SK-N-SH (cell line): ENCODE measurements at regions not wholly inside any gene's neighbourhood (a gene's known extent, or its start where the extent isn't known, plus 50 kb on each side); places are given as distances from the start of the nearest gene placed in this dataset.

Experiments used
- CTCF ChIA-PET: fragments of 300-600, 350-600 bp; formaldehyde crosslinking; extraction: SDS; loops from one replicate; lab custom pipeline; 2021; lab: Yijun Ruan, JAX
- POLR2A ChIA-PET: fragments of 350-600 bp; sonication (Branson Sonifier 250); formaldehyde crosslinking; extraction: SDS; loops from one replicate; lab custom pipeline; 2020; ENCODE audit warnings: antibody characterized with exemption, inconsistent platforms; lab: Yijun Ruan, JAX
- DNase-seq: peaks from one replicate; pipeline ENCODE4 v3.0.0; 2012
- H2AFZ ChIP-seq: fragments of 200-600 bp; sonication (generic); 2 replicates; pipeline ENCODE4 v1.8.1; 2016; ENCODE audit warnings: antibody characterized with exemption, mild to moderate bottlenecking, low read depth
- H3F3A ChIP-seq: fragments of 200-600 bp; sonication (generic); replicated peaks from 2 replicates; pipeline ENCODE3; 2016; ENCODE audit warnings: antibody characterized with exemption, mild to moderate bottlenecking; ENCODE audit not compliant: insufficient read depth
- H3K27ac ChIP-seq, 2 experiments: fragments of 200-500 bp in 1 of 2; fragments of 200-600 bp in 1 of 2; sonication (Bioruptor generic) in 1 of 2; sonication (generic), shearing (Covaris generic) in 1 of 2; 2 replicates each; pipeline versions ENCODE4 v1.5.1 to v1.6.1; 2014 to 2016; ENCODE audit warnings: low read depth in 2 of 2, inconsistent platforms in 1 of 2, low read length in 1 of 2, mild to moderate bottlenecking in 1 of 2, mixed read lengths in 1 of 2
- H3K27me3 ChIP-seq: fragments of 200-600 bp; sonication (generic), shearing (Covaris generic); 2 replicates; pipeline ENCODE4 v1.6.1; 2016; ENCODE audit warnings: mixed run types; ENCODE audit not compliant: insufficient read depth
- H3K36me3 ChIP-seq, 2 experiments: fragments of 200-500 bp in 1 of 2; fragments of 200-600 bp in 1 of 2; sonication (Bioruptor generic) in 1 of 2; sonication (generic) in 1 of 2; replicated peaks in 1 of 2; 2 replicates each; pipeline versions ENCODE3 to v1.5.1; 2014 to 2016; ENCODE audit warnings: low read length in 1 of 2, mild to moderate bottlenecking in 1 of 2; ENCODE audit not compliant: insufficient read depth in 2 of 2, control insufficient read depth in 1 of 2
- H3K4me1 ChIP-seq, 2 experiments: fragments of 200-500 bp in 1 of 2; fragments of 200-600 bp in 1 of 2; sonication (Bioruptor generic) in 1 of 2; sonication (generic), shearing (Covaris generic) in 1 of 2; 2 replicates each; pipeline versions ENCODE4 v1.5.1 to v1.6.1; 2014 to 2016; ENCODE audit warnings: low read depth in 1 of 2, low read length in 1 of 2, mixed run types in 1 of 2; ENCODE audit not compliant: insufficient read depth in 2 of 2, control insufficient read depth in 1 of 2
- H3K4me2 ChIP-seq: fragments of 200-600 bp; sonication (generic), shearing (Covaris generic); 2 replicates; pipeline ENCODE4 v1.6.1; 2017; ENCODE audit warnings: mixed run types
- H3K4me3 ChIP-seq, 2 experiments: fragments of 200-500 bp in 1 of 2; fragments of 200-600 bp in 1 of 2; sonication (Bioruptor generic) in 1 of 2; sonication (generic), shearing (Covaris generic) in 1 of 2; 2 replicates each; pipeline versions ENCODE4 v1.5.1 to v1.8.1; 2014 to 2016; ENCODE audit warnings: low read depth in 2 of 2, inconsistent platforms in 1 of 2, low read length in 1 of 2, mild to moderate bottlenecking in 1 of 2, mixed read lengths in 1 of 2, moderate library complexity in 1 of 2
- H3K79me2 ChIP-seq: fragments of 200-600 bp; sonication (generic); 2 replicates; pipeline ENCODE4 v1.8.1; 2017; ENCODE audit warnings: mild to moderate bottlenecking; ENCODE audit not compliant: insufficient read depth
- H3K9ac ChIP-seq: fragments of 200-600 bp; sonication (generic); 2 replicates; pipeline ENCODE4 v1.6.1; 2017; ENCODE audit warnings: mixed run types
- H3K9me2 ChIP-seq: fragments of 200-600 bp; sonication (generic); 2 replicates; pipeline ENCODE4 v1.6.1; 2017; ENCODE audit warnings: mixed run types
- H3K9me3 ChIP-seq: fragments of 200-600 bp; sonication (generic); 2 replicates; pipeline ENCODE4 v1.6.1; 2017; ENCODE audit warnings: mixed run types, mild to moderate bottlenecking, moderate library complexity
- H4K20me1 ChIP-seq: fragments of 200-600 bp; sonication (generic); 2 replicates; pipeline ENCODE4 v1.6.1; 2017; ENCODE audit warnings: mild to moderate bottlenecking, mixed run types; ENCODE audit not compliant: insufficient read depth
- CHD2 ChIP-seq: fragments of 150-350 bp; IDR thresholded peaks from 2 replicates; pipeline ENCODE4 v1.6.1; 2018; ENCODE audit warnings: low read length; ENCODE audit not compliant: partially characterized antibody
- ELF1 ChIP-seq: IDR thresholded peaks from 2 replicates; pipeline ENCODE4 v1.4.0; 2012
- EP300 ChIP-seq, 2 experiments: IDR thresholded peaks; 2 replicates each; pipeline versions ENCODE4 v1.4.0 to v1.6.1; 2012; ENCODE audit warnings: borderline replicate concordance in 1 of 2, low read depth in 1 of 2, low read length in 1 of 2
- FOSL2 ChIP-seq: IDR thresholded peaks from 2 replicates; pipeline ENCODE4 v1.4.0; 2012; ENCODE audit warnings: low read depth, mild to moderate bottlenecking, moderate library complexity, borderline replicate concordance
- JUND ChIP-seq: IDR thresholded peaks from 2 replicates; pipeline ENCODE4 v1.4.0; 2012
- MXI1 ChIP-seq: IDR thresholded peaks from 2 replicates; pipeline ENCODE4 v1.6.1; 2012; ENCODE audit warnings: mild to moderate bottlenecking, low read depth, low read length, improper control_type of control experiment
- NFIC ChIP-seq: IDR thresholded peaks from 2 replicates; pipeline ENCODE4 v1.4.0; 2012; ENCODE audit warnings: borderline replicate concordance
- POLR2AphosphoS5 ChIP-seq: IDR thresholded peaks from 2 replicates; pipeline ENCODE4 v1.6.1; 2012; ENCODE audit warnings: low read depth, low read length
- RFX5 ChIP-seq: IDR thresholded peaks from 2 replicates; pipeline ENCODE4 v1.6.1; 2012; ENCODE audit warnings: mild to moderate bottlenecking, improper control_type of control experiment, low read length
- SIN3A ChIP-seq: IDR thresholded peaks from 2 replicates; pipeline ENCODE4 v1.6.1; 2012; ENCODE audit warnings: low read depth, mild to moderate bottlenecking, low read length, moderate library complexity, borderline replicate concordance
- SMC3 ChIP-seq: IDR thresholded peaks from 2 replicates; pipeline ENCODE4 v1.6.1; 2012; ENCODE audit warnings: low read depth, low read length, improper control_type of control experiment
- TCF12 ChIP-seq: IDR thresholded peaks from 2 replicates; pipeline ENCODE4 v1.4.0; 2012
- TEAD4 ChIP-seq: IDR thresholded peaks from 2 replicates; pipeline ENCODE4 v1.4.0; 2012; ENCODE audit warnings: mild to moderate bottlenecking, borderline replicate concordance; ENCODE audit not compliant: insufficient read depth
- YY1 ChIP-seq: IDR thresholded peaks from 2 replicates; pipeline ENCODE4 v1.4.0; 2012; ENCODE audit warnings: low read depth, mild to moderate bottlenecking
- WGBS: methylation state at CpG from one replicate; pipeline ENCODE4 v1.1.6; 2017; ENCODE audit warnings: low lambda C conversion rate; 5-methylcytosine and 5-hydroxymethylcytosine counted together
- TF ChIP-seq, protein P1 (sequence below): IDR thresholded peaks from 2 replicates; pipeline ENCODE4 v1.4.0; 2012; ENCODE audit warnings: low read depth, borderline replicate concordance
- TF ChIP-seq, protein P2 (sequence below): fragments of 150-350 bp; IDR thresholded peaks from 2 replicates; pipeline ENCODE4 v1.6.1; 2017; ENCODE audit warnings: antibody characterized with exemption, low read length, low read depth, borderline replicate concordance
- TF ChIP-seq, protein P3 (sequence below): IDR thresholded peaks from 2 replicates; pipeline ENCODE4 v1.4.0; 2012; ENCODE audit warnings: low read depth, borderline replicate concordance
- TF ChIP-seq, protein P4 (sequence below): IDR thresholded peaks from 2 replicates; pipeline ENCODE4 v1.4.0; 2012; ENCODE audit warnings: low read depth

DNA sequence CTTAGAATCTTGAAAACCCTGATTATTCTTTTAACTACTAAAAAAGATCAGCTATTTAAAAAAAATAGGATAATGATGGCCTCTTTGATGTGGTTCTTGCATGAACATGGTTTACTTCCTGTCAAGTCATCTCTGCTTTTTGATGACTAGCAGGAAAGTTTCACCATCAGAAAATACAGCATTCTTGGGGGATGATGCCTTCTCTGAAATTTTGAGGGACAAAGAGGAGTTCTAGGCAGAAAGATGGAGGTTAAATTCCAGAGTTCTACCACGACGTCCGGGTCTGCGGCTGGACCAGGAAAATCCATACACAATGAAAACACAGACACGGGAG is 130.4 kb downstream of the OLIG3 start:
- H3K36me3 ChIP-seq: no peaks in the 10 kb centered on the region
- H3K9me3 ChIP-seq: no peaks in the 10 kb centered on the region
- TF ChIP-seq SIN3A: no peak
- TF ChIP-seq JUND: no peak
- TF ChIP-seq YY1: no peak
- TF ChIP-seq, protein P1, sequence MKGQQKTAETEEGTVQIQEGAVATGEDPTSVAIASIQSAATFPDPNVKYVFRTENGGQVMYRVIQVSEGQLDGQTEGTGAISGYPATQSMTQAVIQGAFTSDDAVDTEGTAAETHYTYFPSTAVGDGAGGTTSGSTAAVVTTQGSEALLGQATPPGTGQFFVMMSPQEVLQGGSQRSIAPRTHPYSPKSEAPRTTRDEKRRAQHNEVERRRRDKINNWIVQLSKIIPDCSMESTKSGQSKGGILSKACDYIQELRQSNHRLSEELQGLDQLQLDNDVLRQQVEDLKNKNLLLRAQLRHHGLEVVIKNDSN: no peak
- TF ChIP-seq, protein P2, sequence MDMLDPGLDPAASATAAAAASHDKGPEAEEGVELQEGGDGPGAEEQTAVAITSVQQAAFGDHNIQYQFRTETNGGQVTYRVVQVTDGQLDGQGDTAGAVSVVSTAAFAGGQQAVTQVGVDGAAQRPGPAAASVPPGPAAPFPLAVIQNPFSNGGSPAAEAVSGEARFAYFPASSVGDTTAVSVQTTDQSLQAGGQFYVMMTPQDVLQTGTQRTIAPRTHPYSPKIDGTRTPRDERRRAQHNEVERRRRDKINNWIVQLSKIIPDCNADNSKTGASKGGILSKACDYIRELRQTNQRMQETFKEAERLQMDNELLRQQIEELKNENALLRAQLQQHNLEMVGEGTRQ: no peak
- H3K79me2 ChIP-seq: no peaks in the 10 kb centered on the region
- ChIA-PET POLR2A (no interaction called here), CTCF (interaction anchor here (1.0 kb wide), 2 partner anchors 9 to 17 kb away, joined by 3 read pairs; no protein-coding TSS in a partner anchor)
- H2AFZ ChIP-seq: no peak overlapping the region
- no peak overlapping the region for H3K27ac ChIP-seq
- H3K9me2 ChIP-seq: no peaks in the 10 kb centered on the region
- no peak for DNase-seq
- H3K4me2 ChIP-seq: no peak overlapping the region
- H4K20me1 ChIP-seq: no peaks in the 10 kb centered on the region
- no peak overlapping the region for H3K4me3 ChIP-seq
- no peak overlapping the region for H3K9ac ChIP-seq
- H3F3A ChIP-seq: no peaks in the 10 kb centered on the region
- no peaks in the 10 kb centered on the region for H3K4me1 ChIP-seq
- WGBS: 30% methylated on average over 5 of the region's 5 CpGs
- H3K27me3 ChIP-seq: no peaks in the 10 kb centered on the region; the same call in 1 of the 2 replicates

DNA sequence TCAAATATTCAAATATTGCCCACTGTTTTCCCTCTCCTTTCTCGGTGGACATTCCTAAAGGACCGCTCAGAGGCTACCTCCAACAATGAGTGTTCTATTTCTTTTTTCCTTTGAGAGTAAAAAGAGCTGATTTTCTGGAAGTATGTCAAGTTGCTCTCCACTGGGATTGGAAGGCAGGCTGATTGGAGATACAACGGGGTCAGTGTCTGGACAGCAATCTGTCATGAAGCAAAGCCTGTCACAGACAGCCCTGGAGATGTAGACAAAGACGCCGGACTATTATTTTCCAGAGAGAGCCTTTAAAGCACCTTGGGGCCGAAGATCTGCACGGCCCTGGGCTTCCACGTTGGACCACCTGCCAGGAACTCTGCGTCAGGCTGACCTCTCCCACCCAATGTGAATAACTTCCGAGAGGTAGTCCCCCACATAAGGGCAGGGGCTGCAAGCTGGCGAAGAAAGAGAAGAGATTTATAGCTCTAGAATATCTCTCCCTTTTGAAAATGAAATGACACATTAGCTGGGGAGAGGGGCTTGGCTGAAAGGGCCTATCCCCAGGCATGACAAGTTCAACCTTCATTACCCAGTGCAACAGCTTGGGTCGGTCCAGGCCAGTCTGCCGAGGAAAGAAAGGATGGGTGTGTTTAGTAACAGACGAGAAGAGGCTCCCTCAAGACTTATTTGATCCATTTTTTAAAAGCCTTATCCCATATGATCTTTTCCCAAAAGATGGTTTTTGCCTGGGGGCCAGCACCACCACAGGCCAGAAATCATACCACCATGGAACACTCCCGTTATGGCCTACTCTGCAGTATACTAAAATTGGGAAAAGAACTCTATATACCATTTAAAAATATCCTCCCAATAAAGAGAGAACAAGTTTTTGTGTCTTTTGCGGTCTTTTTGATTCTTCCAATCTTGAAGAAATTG is 131.1 kb downstream of the OLIG3 start:
- 23% methylated on average over 16 of the region's 16 CpGs for WGBS
- no peaks in the 10 kb centered on the region for H3K36me3 ChIP-seq
- H3K27me3 ChIP-seq: no peaks in the 10 kb centered on the region; the same call in 1 of the 2 replicates
- POLR2A ChIA-PET: no interaction called here
- H3K9me2 ChIP-seq: no peaks in the 10 kb centered on the region
- DNase-seq: no peak
- CTCF ChIA-PET: interaction anchor here (1.0 to 1.1 kb wide), 3 partner anchors 10 to 17 kb away, joined by 3 read pairs; no protein-coding TSS in a partner anchor
- H3K9me3 ChIP-seq: no peaks in the 10 kb centered on the region
- H4K20me1 ChIP-seq: no peaks in the 10 kb centered on the region
- no peaks in the 10 kb centered on the region for H3K4me1 ChIP-seq
- H2AFZ ChIP-seq: no peak overlapping the region
- TF ChIP-seq, protein P3, sequence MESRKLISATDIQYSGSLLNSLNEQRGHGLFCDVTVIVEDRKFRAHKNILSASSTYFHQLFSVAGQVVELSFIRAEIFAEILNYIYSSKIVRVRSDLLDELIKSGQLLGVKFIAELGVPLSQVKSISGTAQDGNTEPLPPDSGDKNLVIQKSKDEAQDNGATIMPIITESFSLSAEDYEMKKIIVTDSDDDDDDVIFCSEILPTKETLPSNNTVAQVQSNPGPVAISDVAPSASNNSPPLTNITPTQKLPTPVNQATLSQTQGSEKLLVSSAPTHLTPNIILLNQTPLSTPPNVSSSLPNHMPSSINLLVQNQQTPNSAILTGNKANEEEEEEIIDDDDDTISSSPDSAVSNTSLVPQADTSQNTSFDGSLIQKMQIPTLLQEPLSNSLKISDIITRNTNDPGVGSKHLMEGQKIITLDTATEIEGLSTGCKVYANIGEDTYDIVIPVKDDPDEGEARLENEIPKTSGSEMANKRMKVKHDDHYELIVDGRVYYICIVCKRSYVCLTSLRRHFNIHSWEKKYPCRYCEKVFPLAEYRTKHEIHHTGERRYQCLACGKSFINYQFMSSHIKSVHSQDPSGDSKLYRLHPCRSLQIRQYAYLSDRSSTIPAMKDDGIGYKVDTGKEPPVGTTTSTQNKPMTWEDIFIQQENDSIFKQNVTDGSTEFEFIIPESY: no peak
- TF ChIP-seq TEAD4 (no peak), MXI1 (no peak), NFIC (no peak), TCF12 (no peak), POLR2AphosphoS5 (no peak), CHD2 (no peak), RFX5 (no peak), FOSL2 (no peak), SMC3 (no peak), EP300 (IDR thresholded peaks at IDR 0.05; ENCODE audit: borderline replicate concordance in 1 of 2, low read depth in 1 of 2, low read length in 1 of 2) (no peak), ELF1 (no peak)
- TF ChIP-seq, protein P2: no peak
- TF ChIP-seq, protein P1: no peak
- TF ChIP-seq, protein P4, sequence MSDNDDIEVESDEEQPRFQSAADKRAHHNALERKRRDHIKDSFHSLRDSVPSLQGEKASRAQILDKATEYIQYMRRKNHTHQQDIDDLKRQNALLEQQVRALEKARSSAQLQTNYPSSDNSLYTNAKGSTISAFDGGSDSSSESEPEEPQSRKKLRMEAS: no peak
- H3K27ac ChIP-seq: no peak overlapping the region
- H3K79me2 ChIP-seq: no peaks in the 10 kb centered on the region
- no peak overlapping the region for H3K4me3 ChIP-seq
- no peak overlapping the region for H3K9ac ChIP-seq
- H3K4me2 ChIP-seq: no peak overlapping the region
- H3F3A ChIP-seq: no peaks in the 10 kb centered on the region
